ENCODE measurements at regions not wholly inside any gene's neighbourhood (a gene's known extent, or its start where the extent isn't known, plus 50 kb on each side); places are given as distances from the start of the nearest gene placed in this dataset.

- ChIA-PET CTCF (ENCODE audit: low intra/inter-chr PET ratio, low total read pairs) (no interaction called here), POLR2A (no interaction called here)
- DNase-seq (ENCODE audit: low spot score) (no peak), FAIRE-seq (no peak), ATAC-seq (no peak)
- no peak overlapping the region for H3K4me3 ChIP-seq (replicated peaks in 1 of 3; ENCODE audit: insufficient read depth in 1 of 3, low read depth in 2 of 3, low read length in 3 of 3)
- H3K27me3 ChIP-seq (ENCODE audit: control insufficient read depth in 1 of 2, insufficient read depth in 2 of 2, low read length in 2 of 2): 0 out of 5 replicates have a peak, but pooled peaks cover 0 to 2% of the 10 kb centered on the region in 2 experiments
- in situ Hi-C loops (cut with HindIII; ENCODE audit: extremely low pct_ligation_motif_present, low pct_unique_long_range_greater_than_20kb) (no loop called here), intact Hi-C loops (cut with micrococcal nuclease; ENCODE audit: unreplicated experiment) (no loop called here)
- H3K9ac ChIP-seq (ENCODE audit: insufficient read depth, low read depth, low read length): no peak overlapping the region
- H3K4me1 ChIP-seq (ENCODE audit: insufficient read depth, low read length): peaks cover 10% of the 10 kb centered on the region; the same call in 1 of the 2 replicates
- no peaks in the 10 kb centered on the region for H3K79me2 ChIP-seq (ENCODE audit: insufficient read depth, low read length)
- H3K36me3 ChIP-seq (replicated peaks in 1 of 2; ENCODE audit: control insufficient read depth in 1 of 2, insufficient read depth in 2 of 2, low read length in 2 of 2): no peaks in the 10 kb centered on the region
- no peaks in the 10 kb centered on the region for H4K20me1 ChIP-seq (ENCODE audit: insufficient read depth, low read length)
- H3K4me2 ChIP-seq (ENCODE audit: low read depth, low read length): no peak overlapping the region
- no peak overlapping the region for H2AFZ ChIP-seq (ENCODE audit: low read length)
- H3K27ac ChIP-seq (ENCODE audit: extremely low read length, insufficient read depth, low read length): no peak overlapping the region
- WGBS (ENCODE audit: low lambda C conversion rate): 0% methylated on average over 5 of the region's 5 CpGs
- H3K9me3 ChIP-seq (ENCODE audit: low read length): no peaks in the 10 kb centered on the region
- BruUV-seq (replicated peaks): no TSS peak
- no peak for TF ChIP-seq ZNF350 (CRISPR knock-in tag; IDR thresholded peaks at IDR 0.05; ENCODE audit: borderline replicate concordance, low read depth)
- TF ChIP-seq PHF5A (CRISPR knock-in tag; IDR thresholded peaks at IDR 0.05; ENCODE audit: low read depth, unreplicated experiment): no peak
- TF ChIP-seq ZFP41 (CRISPR knock-in tag; IDR thresholded peaks at IDR 0.05; ENCODE audit: borderline replicate concordance): no peak
- TF ChIP-seq, protein P1, sequence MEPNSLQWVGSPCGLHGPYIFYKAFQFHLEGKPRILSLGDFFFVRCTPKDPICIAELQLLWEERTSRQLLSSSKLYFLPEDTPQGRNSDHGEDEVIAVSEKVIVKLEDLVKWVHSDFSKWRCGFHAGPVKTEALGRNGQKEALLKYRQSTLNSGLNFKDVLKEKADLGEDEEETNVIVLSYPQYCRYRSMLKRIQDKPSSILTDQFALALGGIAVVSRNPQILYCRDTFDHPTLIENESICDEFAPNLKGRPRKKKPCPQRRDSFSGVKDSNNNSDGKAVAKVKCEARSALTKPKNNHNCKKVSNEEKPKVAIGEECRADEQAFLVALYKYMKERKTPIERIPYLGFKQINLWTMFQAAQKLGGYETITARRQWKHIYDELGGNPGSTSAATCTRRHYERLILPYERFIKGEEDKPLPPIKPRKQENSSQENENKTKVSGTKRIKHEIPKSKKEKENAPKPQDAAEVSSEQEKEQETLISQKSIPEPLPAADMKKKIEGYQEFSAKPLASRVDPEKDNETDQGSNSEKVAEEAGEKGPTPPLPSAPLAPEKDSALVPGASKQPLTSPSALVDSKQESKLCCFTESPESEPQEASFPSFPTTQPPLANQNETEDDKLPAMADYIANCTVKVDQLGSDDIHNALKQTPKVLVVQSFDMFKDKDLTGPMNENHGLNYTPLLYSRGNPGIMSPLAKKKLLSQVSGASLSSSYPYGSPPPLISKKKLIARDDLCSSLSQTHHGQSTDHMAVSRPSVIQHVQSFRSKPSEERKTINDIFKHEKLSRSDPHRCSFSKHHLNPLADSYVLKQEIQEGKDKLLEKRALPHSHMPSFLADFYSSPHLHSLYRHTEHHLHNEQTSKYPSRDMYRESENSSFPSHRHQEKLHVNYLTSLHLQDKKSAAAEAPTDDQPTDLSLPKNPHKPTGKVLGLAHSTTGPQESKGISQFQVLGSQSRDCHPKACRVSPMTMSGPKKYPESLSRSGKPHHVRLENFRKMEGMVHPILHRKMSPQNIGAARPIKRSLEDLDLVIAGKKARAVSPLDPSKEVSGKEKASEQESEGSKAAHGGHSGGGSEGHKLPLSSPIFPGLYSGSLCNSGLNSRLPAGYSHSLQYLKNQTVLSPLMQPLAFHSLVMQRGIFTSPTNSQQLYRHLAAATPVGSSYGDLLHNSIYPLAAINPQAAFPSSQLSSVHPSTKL (CRISPR knock-in tag; IDR thresholded peaks at IDR 0.05): no peak
- TF ChIP-seq ZBTB14 (CRISPR knock-in tag; IDR thresholded peaks at IDR 0.05): no peak
- TF ChIP-seq, protein P2, sequence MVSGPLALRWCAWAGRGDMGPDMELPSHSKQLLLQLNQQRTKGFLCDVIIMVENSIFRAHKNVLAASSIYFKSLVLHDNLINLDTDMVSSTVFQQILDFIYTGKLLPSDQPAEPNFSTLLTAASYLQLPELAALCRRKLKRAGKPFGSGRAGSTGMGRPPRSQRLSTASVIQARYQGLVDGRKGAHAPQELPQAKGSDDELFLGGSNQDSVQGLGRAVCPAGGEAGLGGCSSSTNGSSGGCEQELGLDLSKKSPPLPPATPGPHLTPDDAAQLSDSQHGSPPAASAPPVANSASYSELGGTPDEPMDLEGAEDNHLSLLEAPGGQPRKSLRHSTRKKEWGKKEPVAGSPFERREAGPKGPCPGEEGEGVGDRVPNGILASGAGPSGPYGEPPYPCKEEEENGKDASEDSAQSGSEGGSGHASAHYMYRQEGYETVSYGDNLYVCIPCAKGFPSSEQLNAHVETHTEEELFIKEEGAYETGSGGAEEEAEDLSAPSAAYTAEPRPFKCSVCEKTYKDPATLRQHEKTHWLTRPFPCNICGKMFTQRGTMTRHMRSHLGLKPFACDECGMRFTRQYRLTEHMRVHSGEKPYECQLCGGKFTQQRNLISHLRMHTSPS (CRISPR knock-in tag; IDR thresholded peaks at IDR 0.05; ENCODE audit: low read depth): no peak
- TF ChIP-seq ZNF335 (CRISPR knock-in tag; IDR thresholded peaks at IDR 0.05): no peak
- TF ChIP-seq, protein P3, sequence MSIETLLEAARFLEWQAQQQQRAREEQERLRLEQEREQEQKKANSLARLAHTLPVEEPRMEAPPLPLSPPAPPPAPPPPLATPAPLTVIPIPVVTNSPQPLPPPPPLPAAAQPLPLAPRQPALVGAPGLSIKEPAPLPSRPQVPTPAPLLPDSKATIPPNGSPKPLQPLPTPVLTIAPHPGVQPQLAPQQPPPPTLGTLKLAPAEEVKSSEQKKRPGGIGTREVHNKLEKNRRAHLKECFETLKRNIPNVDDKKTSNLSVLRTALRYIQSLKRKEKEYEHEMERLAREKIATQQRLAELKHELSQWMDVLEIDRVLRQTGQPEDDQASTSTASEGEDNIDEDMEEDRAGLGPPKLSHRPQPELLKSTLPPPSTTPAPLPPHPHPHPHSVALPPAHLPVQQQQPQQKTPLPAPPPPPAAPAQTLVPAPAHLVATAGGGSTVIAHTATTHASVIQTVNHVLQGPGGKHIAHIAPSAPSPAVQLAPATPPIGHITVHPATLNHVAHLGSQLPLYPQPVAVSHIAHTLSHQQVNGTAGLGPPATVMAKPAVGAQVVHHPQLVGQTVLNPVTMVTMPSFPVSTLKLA (IDR thresholded peaks at IDR 0.05): no peak
- TF ChIP-seq HHEX (CRISPR knock-in tag; IDR thresholded peaks at IDR 0.05): no peak
- no peak for TF ChIP-seq SRSF1 (optimal IDR thresholded peaks at IDR 0.05; ENCODE audit: low read depth, low read length)
- TF ChIP-seq ZZZ3 (CRISPR knock-in tag; IDR thresholded peaks at IDR 0.05; ENCODE audit: borderline replicate concordance): no peak
- no peak for TF ChIP-seq ZNF570 (CRISPR knock-in tag; IDR thresholded peaks at IDR 0.05; ENCODE audit: borderline replicate concordance)
- no peak for TF ChIP-seq CBX5 (CRISPR knock-in tag; IDR thresholded peaks at IDR 0.05; ENCODE audit: borderline replicate concordance)
- TF ChIP-seq ARNTL (CRISPR knock-in tag; IDR thresholded peaks at IDR 0.05): no peak
- TF ChIP-seq, protein P4, sequence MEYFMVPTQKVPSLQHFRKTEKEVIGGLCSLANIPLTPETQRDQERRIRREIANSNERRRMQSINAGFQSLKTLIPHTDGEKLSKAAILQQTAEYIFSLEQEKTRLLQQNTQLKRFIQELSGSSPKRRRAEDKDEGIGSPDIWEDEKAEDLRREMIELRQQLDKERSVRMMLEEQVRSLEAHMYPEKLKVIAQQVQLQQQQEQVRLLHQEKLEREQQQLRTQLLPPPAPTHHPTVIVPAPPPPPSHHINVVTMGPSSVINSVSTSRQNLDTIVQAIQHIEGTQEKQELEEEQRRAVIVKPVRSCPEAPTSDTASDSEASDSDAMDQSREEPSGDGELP (IDR thresholded peaks at IDR 0.05; ENCODE audit: borderline replicate concordance, low read depth): no peak
Measured at GRCh38 chr21:41048623-41049022, 119.3 kb upstream of the BACE2 start.

All from HepG2 (cell line).